ENCODE measurements at regions not wholly inside any gene's neighbourhood (a gene's known extent, or its start where the extent isn't known, plus 50 kb on each side); places are given as distances from the start of the nearest gene placed in this dataset.

DNA sequence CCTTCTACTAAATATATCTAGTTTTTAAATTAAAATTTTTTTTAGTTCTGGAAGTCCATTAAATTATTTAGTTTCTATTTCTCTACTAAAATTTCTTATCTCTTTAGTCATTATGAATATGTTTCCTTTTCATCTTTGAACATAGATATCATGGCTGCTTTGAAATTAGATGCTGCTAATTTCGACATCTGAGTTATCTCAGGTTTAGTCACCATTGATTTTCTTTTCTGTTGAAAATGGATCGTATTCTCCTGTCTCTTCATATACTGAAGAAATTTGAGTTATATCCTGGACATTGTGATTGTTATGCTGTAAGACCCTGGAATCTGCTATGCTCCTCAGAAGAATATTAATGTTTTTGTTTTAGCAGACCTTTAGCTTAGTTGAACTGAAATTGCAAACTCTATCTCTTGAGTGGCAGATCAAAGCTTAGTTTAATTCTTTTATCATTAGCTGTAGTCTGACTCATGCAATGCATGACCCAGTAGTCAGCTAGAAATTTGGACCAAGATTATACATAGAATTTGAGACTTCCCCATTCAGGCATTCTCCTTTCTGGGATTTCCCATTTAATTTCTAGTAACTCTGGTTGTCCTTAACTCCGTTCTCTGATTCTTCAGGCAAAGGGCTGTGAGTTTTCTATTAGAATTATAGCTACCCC is 439.8 kb upstream of the IL12A start:
- ChIA-PET CTCF (no interaction called here), POLR2A (no interaction called here)
- Mint-ChIP-seq H3K27me3 (ENCODE audit: insufficient read depth, unreplicated experiment) (no peaks in the 10 kb centered on the region), H3K9me3 (ENCODE audit: unreplicated experiment) (no peaks in the 10 kb centered on the region), H3K4me3 (ENCODE audit: unreplicated experiment) (no peak overlapping the region), H3K36me3 (ENCODE audit: insufficient read depth, unreplicated experiment) (no peaks in the 10 kb centered on the region), H3K27ac (ENCODE audit: unreplicated experiment) (no peak overlapping the region), H3K4me1 (ENCODE audit: low read depth, unreplicated experiment) (no peaks in the 10 kb centered on the region)
- no TSS peak for BruUV-seq (replicated peaks)
- Histone ChIP-seq H3K4me3 (ENCODE audit: low read depth, low read length) (no peak overlapping the region), H3K9me3 (no peaks in the 10 kb centered on the region), H3K4me1 (no peaks in the 10 kb centered on the region), H3K36me3 (ENCODE audit: control insufficient read depth, insufficient read depth, low read length) (no peaks in the 10 kb centered on the region), H3K27me3 (replicated peaks; ENCODE audit: control insufficient read depth, insufficient read depth, low read length) (no peaks in the 10 kb centered on the region)
- intact Hi-C loops (cut with micrococcal nuclease; ENCODE audit: unreplicated experiment) = no loop called here
- DNase-seq = no peak
- TF ChIP-seq, protein P1, sequence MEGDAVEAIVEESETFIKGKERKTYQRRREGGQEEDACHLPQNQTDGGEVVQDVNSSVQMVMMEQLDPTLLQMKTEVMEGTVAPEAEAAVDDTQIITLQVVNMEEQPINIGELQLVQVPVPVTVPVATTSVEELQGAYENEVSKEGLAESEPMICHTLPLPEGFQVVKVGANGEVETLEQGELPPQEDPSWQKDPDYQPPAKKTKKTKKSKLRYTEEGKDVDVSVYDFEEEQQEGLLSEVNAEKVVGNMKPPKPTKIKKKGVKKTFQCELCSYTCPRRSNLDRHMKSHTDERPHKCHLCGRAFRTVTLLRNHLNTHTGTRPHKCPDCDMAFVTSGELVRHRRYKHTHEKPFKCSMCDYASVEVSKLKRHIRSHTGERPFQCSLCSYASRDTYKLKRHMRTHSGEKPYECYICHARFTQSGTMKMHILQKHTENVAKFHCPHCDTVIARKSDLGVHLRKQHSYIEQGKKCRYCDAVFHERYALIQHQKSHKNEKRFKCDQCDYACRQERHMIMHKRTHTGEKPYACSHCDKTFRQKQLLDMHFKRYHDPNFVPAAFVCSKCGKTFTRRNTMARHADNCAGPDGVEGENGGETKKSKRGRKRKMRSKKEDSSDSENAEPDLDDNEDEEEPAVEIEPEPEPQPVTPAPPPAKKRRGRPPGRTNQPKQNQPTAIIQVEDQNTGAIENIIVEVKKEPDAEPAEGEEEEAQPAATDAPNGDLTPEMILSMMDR (IDR thresholded peaks at IDR 0.05; ENCODE audit: insufficient read depth in 1 of 2, low read depth in 1 of 2, low read length in 1 of 2, severe bottlenecking in 1 of 2, unreplicated experiment in 1 of 2) = no peak

DNA sequence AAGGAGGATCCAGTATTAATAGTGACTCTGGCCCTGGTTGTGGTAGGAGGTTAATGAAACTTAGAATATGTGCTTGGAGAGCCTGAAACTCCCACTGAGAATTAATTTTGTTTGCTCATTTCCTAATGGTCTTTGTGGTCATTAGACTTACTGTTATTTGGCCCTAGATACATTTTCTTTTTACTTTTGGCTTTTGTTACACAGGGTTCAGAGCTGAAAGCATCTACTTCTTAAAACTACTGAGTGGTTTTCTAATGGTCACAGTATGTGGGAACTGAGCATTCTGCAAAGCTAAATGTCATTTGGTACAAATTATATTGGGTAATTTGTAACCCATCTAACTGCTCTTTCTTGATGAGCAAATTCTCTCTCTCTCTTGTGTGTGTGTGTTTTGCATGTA is 433.4 kb upstream of the IL12A start:
- BruUV-seq (replicated peaks) = no TSS peak
- POLR2A ChIA-PET = no interaction called here
- intact Hi-C loops (cut with micrococcal nuclease; ENCODE audit: unreplicated experiment) = no loop called here
- Histone ChIP-seq H3K36me3 (ENCODE audit: control insufficient read depth, insufficient read depth, low read length) (no peaks in the 10 kb centered on the region), H3K27me3 (replicated peaks; ENCODE audit: control insufficient read depth, insufficient read depth, low read length) (no peaks in the 10 kb centered on the region), H3K4me1 (no peaks in the 10 kb centered on the region), H3K4me3 (ENCODE audit: low read depth, low read length) (no peak overlapping the region), H3K9me3 (no peaks in the 10 kb centered on the region)
- Mint-ChIP-seq H3K27ac (ENCODE audit: unreplicated experiment) (no peak overlapping the region), H3K27me3 (ENCODE audit: insufficient read depth, unreplicated experiment) (peaks cover 4% of the 10 kb centered on the region), H3K9me3 (ENCODE audit: unreplicated experiment) (no peaks in the 10 kb centered on the region), H3K36me3 (ENCODE audit: insufficient read depth, unreplicated experiment) (no peaks in the 10 kb centered on the region), H3K4me3 (ENCODE audit: unreplicated experiment) (no peak overlapping the region), H3K4me1 (ENCODE audit: low read depth, unreplicated experiment) (no peaks in the 10 kb centered on the region)
- TF ChIP-seq, protein P1 (IDR thresholded peaks at IDR 0.05; ENCODE audit: insufficient read depth in 1 of 2, low read depth in 1 of 2, low read length in 1 of 2, severe bottlenecking in 1 of 2, unreplicated experiment in 1 of 2) = no peak
- no peak for DNase-seq
- CTCF ChIA-PET = no interaction called here

DNA sequence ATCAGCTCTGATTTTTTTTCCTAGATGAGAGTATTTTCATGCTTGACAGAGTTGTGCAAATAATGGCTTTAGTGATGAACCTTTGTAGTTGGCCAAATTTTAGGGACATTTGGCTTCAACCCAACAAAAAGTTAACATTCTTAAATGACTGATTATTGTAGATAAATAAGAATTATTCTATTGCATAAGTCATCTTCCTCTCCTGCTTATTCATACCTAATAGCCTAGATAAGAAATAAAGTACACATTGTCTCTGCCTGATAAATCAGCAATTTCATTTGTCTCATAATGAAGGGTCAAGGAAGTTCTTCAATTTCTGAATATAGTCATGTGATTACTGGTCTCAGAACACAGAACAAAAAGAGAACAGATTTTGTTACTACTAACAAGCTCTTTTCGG is 428.9 kb upstream of the IL12A start:
- Histone ChIP-seq H3K4me3 (ENCODE audit: low read depth, low read length) (no peak overlapping the region), H3K9me3 (no peaks in the 10 kb centered on the region), H3K4me1 (no peaks in the 10 kb centered on the region), H3K27me3 (replicated peaks; ENCODE audit: control insufficient read depth, insufficient read depth, low read length) (no peaks in the 10 kb centered on the region), H3K36me3 (ENCODE audit: control insufficient read depth, insufficient read depth, low read length) (no peaks in the 10 kb centered on the region)
- no peak for DNase-seq
- H3K9me3 Mint-ChIP-seq (ENCODE audit: unreplicated experiment) = no peaks in the 10 kb centered on the region
- no peak overlapping the region for H3K27ac Mint-ChIP-seq (ENCODE audit: unreplicated experiment)
- H3K4me3 Mint-ChIP-seq (ENCODE audit: unreplicated experiment) = no peak overlapping the region
- peaks cover 9% of the 10 kb centered on the region for H3K27me3 Mint-ChIP-seq (ENCODE audit: insufficient read depth, unreplicated experiment)
- no peaks in the 10 kb centered on the region for H3K4me1 Mint-ChIP-seq (ENCODE audit: low read depth, unreplicated experiment)
- CTCF ChIA-PET = no interaction called here
- intact Hi-C loops (cut with micrococcal nuclease; ENCODE audit: unreplicated experiment) = no loop called here
- POLR2A ChIA-PET = no interaction called here
- TF ChIP-seq, protein P1 (IDR thresholded peaks at IDR 0.05; ENCODE audit: insufficient read depth in 1 of 2, low read depth in 1 of 2, low read length in 1 of 2, severe bottlenecking in 1 of 2, unreplicated experiment in 1 of 2) = no peak
- no TSS peak for BruUV-seq (replicated peaks)
- no peaks in the 10 kb centered on the region for H3K36me3 Mint-ChIP-seq (ENCODE audit: insufficient read depth, unreplicated experiment)
